AG10803 (cell line): ENCODE measurements at regions not wholly inside any gene's neighbourhood (a gene's known extent, or its start where the extent isn't known, plus 50 kb on each side); places are given as distances from the start of the nearest gene placed in this dataset.

Experiments used
- DNase-seq: peaks from one replicate; pipeline ENCODE4 v3.0.0; 2010; ENCODE audit warnings: low read depth
- H3K4me3 ChIP-seq: 2 replicates; pipeline ENCODE4 v1.5.1; 2011; ENCODE audit warnings: mild to moderate bottlenecking, low read length, control low read depth
- CTCF ChIP-seq: conservative IDR thresholded peaks from 2 replicates; pipeline ENCODE4 v1.5.1; 2011; ENCODE audit warnings: mild to moderate bottlenecking, low read length, control low read depth, inconsistent platforms

GRCh38 chr12:66884091-66884490 is 205.2 kb upstream of the GRIP1 start:
- no peak for DNase-seq
- TF ChIP-seq CTCF = no peak
- no peak overlapping the region for H3K4me3 ChIP-seq

- H3K4me3 ChIP-seq = no peak overlapping the region
- DNase-seq = no peak
- no peak for TF ChIP-seq CTCF
Observed at GRCh38 chr12:66885115-66885875, 206.4 kb upstream of the GRIP1 start.

GRCh38 chr12:66896797-66897196 is 217.9 kb upstream of the GRIP1 start:
- H3K4me3 ChIP-seq = no peak overlapping the region
- no peak for TF ChIP-seq CTCF
- DNase-seq = no peak

GRCh38 chr12:66898700-66899469 is 220.0 kb upstream of the GRIP1 start:
- no peak for DNase-seq
- H3K4me3 ChIP-seq = no peak overlapping the region
- TF ChIP-seq CTCF = no peak

- DNase-seq = no peak
- no peak overlapping the region for H3K4me3 ChIP-seq
- no peak for TF ChIP-seq CTCF
Observed at GRCh38 chr12:66899588-66899987, 220.7 kb upstream of the GRIP1 start.

- DNase-seq = no peak
- no peak for TF ChIP-seq CTCF
- H3K4me3 ChIP-seq = no peak overlapping the region
Observed at GRCh38 chr12:66900616-66901015, 221.7 kb upstream of the GRIP1 start.
